NCI-H2029 (cell line): ENCODE measurements at regions not wholly inside any gene's neighbourhood (a gene's known extent, or its start where the extent isn't known, plus 50 kb on each side); places are given as distances from the start of the nearest gene placed in this dataset.

ENCODE experiments used
- DNase-seq: peaks from one replicate; lab custom pipeline; 2025; lab: John Stamatoyannopoulos, UW

GRCh38 chr18:72086421-72086820 is 457.7 kb downstream of the CBLN2 start:
- no peak for DNase-seq

- DNase-seq: no peak
These were observed 469.1 kb downstream of the CBLN2 start for GRCh38 chr18:72075040-72075439.

- no peak for DNase-seq
These were observed 481.1 kb downstream of the CBLN2 start for GRCh38 chr18:72063001-72063400.

- DNase-seq: no peak
These were observed 485.3 kb downstream of the CBLN2 start for GRCh38 chr18:72058851-72059250.

GRCh38 chr18:72056171-72056570 is 488.0 kb downstream of the CBLN2 start:
- no peak for DNase-seq

- DNase-seq: no peak
These were observed 502.7 kb downstream of the CBLN2 start for GRCh38 chr18:72041313-72042032.

GRCh38 chr18:72013427-72013850 is 530.7 kb downstream of the CBLN2 start:
- DNase-seq: no peak

GRCh38 chr18:71998547-71999097 is 545.5 kb downstream of the CBLN2 start:
- DNase-seq: no peak

- DNase-seq: no peak
These were observed 548.2 kb downstream of the CBLN2 start for GRCh38 chr18:71995904-71996465.

- no peak for DNase-seq
These were observed 549.9 kb downstream of the CBLN2 start for GRCh38 chr18:71994273-71994672.

GRCh38 chr18:71989616-71990015 is 554.5 kb downstream of the CBLN2 start:
- no peak for DNase-seq

- no peak for DNase-seq
These were observed 557.6 kb downstream of the CBLN2 start for GRCh38 chr18:71986351-71987050.

- DNase-seq: no peak
These were observed 567.4 kb downstream of the CBLN2 start for GRCh38 chr18:71976744-71977143.

- no peak for DNase-seq
These were observed 577.4 kb downstream of the CBLN2 start for GRCh38 chr18:71966791-71967190.

- no peak for DNase-seq
These were observed 585.5 kb downstream of the CBLN2 start for GRCh38 chr18:71958605-71959004.

GRCh38 chr18:71951001-71951400 is 593.1 kb downstream of the CBLN2 start:
- DNase-seq: no peak

- DNase-seq: no peak
These were observed 601.7 kb downstream of the CBLN2 start for GRCh38 chr18:71942433-71942832.

- no peak for DNase-seq
These were observed 604.7 kb downstream of the CBLN2 start for GRCh38 chr18:71939483-71939882.

- DNase-seq: no peak
These were observed 607.4 kb downstream of the CBLN2 start for GRCh38 chr18:71936744-71937143.

GRCh38 chr18:71919211-71919610 is 624.9 kb downstream of the CBLN2 start:
- DNase-seq: no peak

GRCh38 chr18:71913641-71914040 is 630.5 kb downstream of the CBLN2 start:
- no peak for DNase-seq

- DNase-seq: no peak
These were observed 641.7 kb downstream of the CBLN2 start for GRCh38 chr18:71902482-71902881.
